ENCODE measurements at regions not wholly inside any gene's neighbourhood (a gene's known extent, or its start where the extent isn't known, plus 50 kb on each side); places are given as distances from the start of the nearest gene placed in this dataset.

DNA sequence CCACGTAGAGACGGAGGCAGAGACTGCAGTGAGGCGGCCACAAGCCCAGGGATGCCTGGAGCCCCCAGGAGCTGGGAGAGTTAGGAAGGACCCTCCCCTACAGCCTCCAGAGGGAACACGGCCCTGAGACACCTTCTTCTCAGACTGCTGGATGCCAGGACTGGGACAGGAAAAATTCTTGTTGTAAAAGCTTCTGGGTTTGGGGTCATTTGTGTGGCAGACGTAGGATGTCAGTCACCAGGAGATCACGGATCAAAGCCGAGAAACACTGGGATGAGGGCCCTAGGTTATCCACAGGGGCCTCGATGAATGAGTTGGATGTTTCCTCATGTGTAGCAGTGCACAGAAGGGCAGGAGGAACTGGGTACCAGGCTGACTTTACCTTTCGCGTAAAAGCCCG lies 163.7 kb downstream of the SHOX start:
- Histone ChIP-seq H3K9me3 (replicated peaks; ENCODE audit: control insufficient read depth, insufficient read depth, low read length) (no peaks in the 10 kb centered on the region; the same call in 2 of the 3 replicates), H3K36me3 (ENCODE audit: control insufficient read depth in 2 of 2, insufficient read depth in 2 of 2, low read length in 1 of 2) (no peaks in the 10 kb centered on the region), H3K9ac (ENCODE audit: control insufficient read depth, insufficient read depth, low read length) (no peak overlapping the region), H2AFZ (ENCODE audit: control insufficient read depth, low read depth, low read length) (no peak overlapping the region), H3K27ac (ENCODE audit: control insufficient read depth, insufficient read depth) (no peak overlapping the region), H3K27me3 (replicated peaks in 1 of 2; ENCODE audit: control insufficient read depth in 2 of 2, insufficient read depth in 2 of 2, low read length in 1 of 2) (no peaks in the 10 kb centered on the region), H3K4me1 (ENCODE audit: control insufficient read depth, insufficient read depth, low read length) (no peaks in the 10 kb centered on the region), H4K20me1 (ENCODE audit: control insufficient read depth, insufficient read depth) (no peaks in the 10 kb centered on the region), H3K79me2 (ENCODE audit: control insufficient read depth, insufficient read depth, low read length) (no peaks in the 10 kb centered on the region), H3K4me2 (ENCODE audit: control insufficient read depth, insufficient read depth) (no peak overlapping the region), H3K4me3 (no peak overlapping the region)
- CTCF ChIA-PET: no interaction called here
- WGBS (ENCODE audit: insufficient coverage, insufficient replicate concordance, low lambda C conversion rate, missing lambda C conversion rate): 67% methylated on average over 11 of the region's 11 CpGs
- RAD21 ChIA-PET (ENCODE audit: unreplicated experiment): no interaction called here
- SMC1A ChIA-PET (ENCODE audit: uncharacterized antibody, unreplicated experiment): no interaction called here
- POLR2A ChIA-PET: no interaction called here
- FAIRE-seq: no peak
- no TSS peak for BruUV-seq (replicated peaks)
- no peak for ATAC-seq
- intact Hi-C loops (cut with micrococcal nuclease; ENCODE audit: unreplicated experiment): no loop called here
- no peak for DNase-seq (ENCODE audit: low read depth, low spot score)
- in situ Hi-C loops (cut with MboI): no loop called here
- TF ChIP-seq PML (IDR thresholded peaks at IDR 0.05; ENCODE audit: low read length): no peak
- TF ChIP-seq, protein P1, sequence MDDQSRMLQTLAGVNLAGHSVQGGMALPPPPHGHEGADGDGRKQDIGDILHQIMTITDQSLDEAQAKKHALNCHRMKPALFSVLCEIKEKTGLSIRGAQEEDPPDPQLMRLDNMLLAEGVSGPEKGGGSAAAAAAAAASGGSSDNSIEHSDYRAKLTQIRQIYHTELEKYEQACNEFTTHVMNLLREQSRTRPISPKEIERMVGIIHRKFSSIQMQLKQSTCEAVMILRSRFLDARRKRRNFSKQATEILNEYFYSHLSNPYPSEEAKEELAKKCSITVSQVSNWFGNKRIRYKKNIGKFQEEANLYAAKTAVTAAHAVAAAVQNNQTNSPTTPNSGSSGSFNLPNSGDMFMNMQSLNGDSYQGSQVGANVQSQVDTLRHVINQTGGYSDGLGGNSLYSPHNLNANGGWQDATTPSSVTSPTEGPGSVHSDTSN (IDR thresholded peaks at IDR 0.05; ENCODE audit: insufficient replicate concordance, low read depth, low read length): no peak
- TF ChIP-seq ZNF207 (IDR thresholded peaks at IDR 0.05; ENCODE audit: borderline replicate concordance): no peak
- no peak for TF ChIP-seq EED (IDR thresholded peaks at IDR 0.05; ENCODE audit: low read depth)
- no peak for TF ChIP-seq IRF4 (IDR thresholded peaks at IDR 0.05; ENCODE audit: low read depth, low read length)
- no peak for TF ChIP-seq YY1 (IDR thresholded peaks at IDR 0.05; ENCODE audit: low read depth, low read length)
- TF ChIP-seq FOXM1 (IDR thresholded peaks at IDR 0.05; ENCODE audit: low read depth, low read length): no peak
- TF ChIP-seq HDAC2 (IDR thresholded peaks at IDR 0.05): no peak
- TF ChIP-seq RAD51 (IDR thresholded peaks at IDR 0.05): no peak
- no peak for TF ChIP-seq SMAD5 (IDR thresholded peaks at IDR 0.05; ENCODE audit: low read depth)
